Fibroblast of skin of left quadriceps (primary cell): ENCODE measurements at regions not wholly inside any gene's neighbourhood (a gene's known extent, or its start where the extent isn't known, plus 50 kb on each side); places are given as distances from the start of the nearest gene placed in this dataset.

Experiments used
- DNase-seq, 2 experiments: peaks; one replicate each; pipeline ENCODE4 v3.0.0-alpha.2; 2013; ENCODE audit warnings: low read depth in 2 of 2

GRCh38 chr2:121018136-121019061 lies 266.6 kb downstream of the TFCP2L1 start:
- DNase-seq: no peak

GRCh38 chr2:121019071-121019470 lies 265.9 kb downstream of the TFCP2L1 start:
- no peak for DNase-seq

- no peak for DNase-seq
Observed at GRCh38 chr2:121019756-121020155, 265.2 kb downstream of the TFCP2L1 start.

GRCh38 chr2:121021685-121022084 lies 263.3 kb downstream of the TFCP2L1 start:
- DNase-seq: no peak

- DNase-seq: no peak
Observed at GRCh38 chr2:121028577-121028976, 256.4 kb downstream of the TFCP2L1 start.

- no peak for DNase-seq
Observed at GRCh38 chr2:121030523-121030922, 254.5 kb downstream of the TFCP2L1 start.

GRCh38 chr2:121031568-121032340 lies 253.2 kb downstream of the TFCP2L1 start:
- no peak for DNase-seq

GRCh38 chr2:121033461-121033996 lies 251.5 kb downstream of the TFCP2L1 start:
- no peak for DNase-seq

- DNase-seq: no peak
Observed at GRCh38 chr2:121034551-121034950, 250.5 kb downstream of the TFCP2L1 start.

- DNase-seq: no peak
Observed at GRCh38 chr2:121036226-121036692, 248.7 kb downstream of the TFCP2L1 start.

GRCh38 chr2:121037480-121037879 lies 247.5 kb downstream of the TFCP2L1 start:
- no peak for DNase-seq

GRCh38 chr2:121038031-121038430 lies 247.0 kb downstream of the TFCP2L1 start:
- DNase-seq: no peak

- DNase-seq: no peak
Observed at GRCh38 chr2:121038431-121038830, 246.6 kb downstream of the TFCP2L1 start.

- no peak for DNase-seq
Observed at GRCh38 chr2:121038891-121039616, 245.9 kb downstream of the TFCP2L1 start.

- no peak for DNase-seq
Observed at GRCh38 chr2:121039679-121040078, 245.3 kb downstream of the TFCP2L1 start.

GRCh38 chr2:121041516-121041915 lies 243.5 kb downstream of the TFCP2L1 start:
- DNase-seq: no peak

- no peak for DNase-seq
Observed at GRCh38 chr2:121043061-121043826, 241.8 kb downstream of the TFCP2L1 start.

- DNase-seq: no peak
Observed at GRCh38 chr2:121043827-121044222, 241.2 kb downstream of the TFCP2L1 start.

GRCh38 chr2:121044412-121044811 lies 240.6 kb downstream of the TFCP2L1 start:
- no peak for DNase-seq

GRCh38 chr2:121045245-121045644 lies 239.8 kb downstream of the TFCP2L1 start:
- DNase-seq: no peak

- no peak for DNase-seq
Observed at GRCh38 chr2:121046335-121046734, 238.7 kb downstream of the TFCP2L1 start.
